SK-N-SH treated with all-trans-retinoic acid at 6 μM for 48 hours (cell line): ENCODE measurements at regions not wholly inside any gene's neighbourhood (a gene's known extent, or its start where the extent isn't known, plus 50 kb on each side); places are given as distances from the start of the nearest gene placed in this dataset.

Experiments
- ARNTL ChIP-seq: fragments of 450-650 bp; formaldehyde crosslinking; IDR thresholded peaks from 2 replicates; pipeline ENCODE4 v1.5.0; 2020; ENCODE audit warnings: low read depth, mild to moderate bottlenecking, moderate library complexity, borderline replicate concordance
- BACH2 ChIP-seq: fragments of 250-450 bp; sonication (Bioruptor Pico); IDR thresholded peaks from 2 replicates; pipeline ENCODE4 v1.9.0; 2021; ENCODE audit warnings: mild to moderate bottlenecking, borderline replicate concordance
- CREB5 ChIP-seq: fragments of 250-450 bp; sonication (Bioruptor Pico); IDR thresholded peaks from 2 replicates; pipeline ENCODE4 v1.5.1; 2020; ENCODE audit warnings: low read depth, mild to moderate bottlenecking, moderate library complexity
- GLIS3 ChIP-seq: fragments of 250-450 bp; sonication (Bioruptor Pico); IDR thresholded peaks from 2 replicates; pipeline ENCODE4 v1.5.0; 2020; ENCODE audit warnings: mild to moderate bottlenecking, moderate library complexity
- ISL1 ChIP-seq: fragments of 250-450 bp; sonication (Bioruptor Pico); IDR thresholded peaks from 2 replicates; pipeline ENCODE4 v2.1.2; 2022; ENCODE audit warnings: mild to moderate bottlenecking, moderate library complexity
- PATZ1 ChIP-seq: fragments of 250-450 bp; sonication (Bioruptor Pico); IDR thresholded peaks from 2 replicates; pipeline ENCODE4 v1.8.0; 2020; ENCODE audit warnings: mild to moderate bottlenecking, moderate library complexity, borderline replicate concordance
- PPARA ChIP-seq: fragments of 250-450 bp; sonication (Bioruptor Pico); IDR thresholded peaks from 2 replicates; pipeline ENCODE4 v1.5.0; 2020; ENCODE audit warnings: mild to moderate bottlenecking, borderline replicate concordance
- RARB ChIP-seq: fragments of 250-450 bp; sonication (Bioruptor Pico); IDR thresholded peaks from 2 replicates; pipeline ENCODE4 v1.8.0; 2021; ENCODE audit warnings: mild to moderate bottlenecking, moderate library complexity
- SNAI2 ChIP-seq: fragments of 250-450 bp; sonication (Bioruptor Pico); IDR thresholded peaks from 2 replicates; pipeline ENCODE4 v1.5.0; 2020; ENCODE audit warnings: mild to moderate bottlenecking, moderate library complexity
- TCF4 ChIP-seq: fragments of 250-450 bp; sonication (Bioruptor Pico); IDR thresholded peaks from 2 replicates; pipeline ENCODE4 v1.8.0; 2021; ENCODE audit warnings: mild to moderate bottlenecking, moderate library complexity, borderline replicate concordance
- TOX ChIP-seq: fragments of 250-450 bp; sonication (Bioruptor Pico); IDR thresholded peaks from 2 replicates; pipeline ENCODE4 v1.8.0; 2021; ENCODE audit warnings: mild to moderate bottlenecking, moderate library complexity, borderline replicate concordance
- ZFP3 ChIP-seq: fragments of 250-450 bp; sonication (Bioruptor Pico); IDR thresholded peaks from 2 replicates; pipeline ENCODE4 v1.5.0; 2020; ENCODE audit warnings: mild to moderate bottlenecking, moderate library complexity
- ZFP30 ChIP-seq: fragments of 450-650 bp; formaldehyde crosslinking; IDR thresholded peaks from 2 replicates; pipeline ENCODE4 v1.5.0; 2022; ENCODE audit warnings: mild to moderate bottlenecking, moderate library complexity
- ZNF565 ChIP-seq: fragments of 450-650 bp; formaldehyde crosslinking; conservative IDR thresholded peaks from 2 replicates; pipeline ENCODE4 v1.5.0; 2020; ENCODE audit warnings: low read depth, mild to moderate bottlenecking, moderate library complexity

GRCh38 chr18:8479789-8480188 is 129.4 kb upstream of the RAB12 start:
- TF ChIP-seq TCF4 (CRISPR knock-in tag), result no peak
- no peak for TF ChIP-seq TOX (CRISPR knock-in tag)
- no peak for TF ChIP-seq PATZ1
- no peak for TF ChIP-seq ISL1 (CRISPR knock-in tag)
- no peak for TF ChIP-seq ZFP30
- TF ChIP-seq ZFP3 (CRISPR knock-in tag), result no peak
- no peak for TF ChIP-seq PPARA (CRISPR knock-in tag)
- no peak for TF ChIP-seq BACH2
- TF ChIP-seq GLIS3 (CRISPR knock-in tag), result no peak
- no peak for TF ChIP-seq ARNTL (CRISPR knock-in tag)
- no peak for TF ChIP-seq CREB5 (CRISPR knock-in tag)
- TF ChIP-seq SNAI2 (CRISPR knock-in tag), result no peak
- TF ChIP-seq ZNF565 (CRISPR knock-in tag), result no peak
- no peak for TF ChIP-seq RARB
